ENCODE measurements at regions not wholly inside any gene's neighbourhood (a gene's known extent, or its start where the extent isn't known, plus 50 kb on each side); places are given as distances from the start of the nearest gene placed in this dataset.

DNA sequence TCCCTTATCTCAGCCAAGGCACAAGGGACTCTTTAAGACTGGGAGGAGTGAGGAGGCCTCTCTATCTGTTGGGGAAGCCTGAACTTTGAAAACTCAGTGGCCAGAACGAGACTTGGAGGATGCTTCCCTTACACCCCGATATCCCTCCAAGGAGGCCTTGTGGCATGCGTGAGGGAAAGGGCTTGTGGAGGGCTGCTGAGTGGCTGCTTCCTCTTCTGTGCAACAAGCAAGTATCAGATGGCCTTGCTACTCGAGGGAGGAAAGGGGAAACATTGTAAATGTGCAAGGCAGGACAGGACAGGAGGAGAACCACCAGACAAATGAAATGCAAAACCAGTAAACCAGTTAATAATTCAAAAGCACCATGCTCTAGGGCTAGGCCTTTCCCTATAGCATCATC, 306.5 kb upstream of the MAP3K7 start:
- TF ChIP-seq, protein P1, sequence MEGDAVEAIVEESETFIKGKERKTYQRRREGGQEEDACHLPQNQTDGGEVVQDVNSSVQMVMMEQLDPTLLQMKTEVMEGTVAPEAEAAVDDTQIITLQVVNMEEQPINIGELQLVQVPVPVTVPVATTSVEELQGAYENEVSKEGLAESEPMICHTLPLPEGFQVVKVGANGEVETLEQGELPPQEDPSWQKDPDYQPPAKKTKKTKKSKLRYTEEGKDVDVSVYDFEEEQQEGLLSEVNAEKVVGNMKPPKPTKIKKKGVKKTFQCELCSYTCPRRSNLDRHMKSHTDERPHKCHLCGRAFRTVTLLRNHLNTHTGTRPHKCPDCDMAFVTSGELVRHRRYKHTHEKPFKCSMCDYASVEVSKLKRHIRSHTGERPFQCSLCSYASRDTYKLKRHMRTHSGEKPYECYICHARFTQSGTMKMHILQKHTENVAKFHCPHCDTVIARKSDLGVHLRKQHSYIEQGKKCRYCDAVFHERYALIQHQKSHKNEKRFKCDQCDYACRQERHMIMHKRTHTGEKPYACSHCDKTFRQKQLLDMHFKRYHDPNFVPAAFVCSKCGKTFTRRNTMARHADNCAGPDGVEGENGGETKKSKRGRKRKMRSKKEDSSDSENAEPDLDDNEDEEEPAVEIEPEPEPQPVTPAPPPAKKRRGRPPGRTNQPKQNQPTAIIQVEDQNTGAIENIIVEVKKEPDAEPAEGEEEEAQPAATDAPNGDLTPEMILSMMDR (IDR thresholded peaks at IDR 0.05; ENCODE audit: poor library complexity): no peak
- TF ChIP-seq EZH2 (IDR thresholded peaks at IDR 0.05; ENCODE audit: borderline replicate concordance): no peak

Measured in hepatocyte (in vitro differentiated cells).